Fibroblast of lung (primary cell): ENCODE measurements at regions not wholly inside any gene's neighbourhood (a gene's known extent, or its start where the extent isn't known, plus 50 kb on each side); places are given as distances from the start of the nearest gene placed in this dataset.

Source experiments
- EZH2 ChIP-seq: IDR thresholded peaks from 2 replicates; pipeline ENCODE4 v1.5.1; 2012; ENCODE audit warnings: low read length, control low read depth, mild to moderate bottlenecking; ENCODE audit errors: missing control alignments
- TF ChIP-seq, protein P1 (sequence below), 2 donors: IDR thresholded peaks in 1 of 2; conservative IDR thresholded peaks in 1 of 2; 1 replicate in 1 of 2; 2 replicates in 1 of 2; pipeline ENCODE4 v1.5.1; 2011 to 2012; ENCODE audit warnings: low read length in 2 of 2, control low read depth in 1 of 2, inconsistent platforms in 1 of 2, low read depth in 1 of 2, mild to moderate bottlenecking in 1 of 2

- TF ChIP-seq, protein P1, sequence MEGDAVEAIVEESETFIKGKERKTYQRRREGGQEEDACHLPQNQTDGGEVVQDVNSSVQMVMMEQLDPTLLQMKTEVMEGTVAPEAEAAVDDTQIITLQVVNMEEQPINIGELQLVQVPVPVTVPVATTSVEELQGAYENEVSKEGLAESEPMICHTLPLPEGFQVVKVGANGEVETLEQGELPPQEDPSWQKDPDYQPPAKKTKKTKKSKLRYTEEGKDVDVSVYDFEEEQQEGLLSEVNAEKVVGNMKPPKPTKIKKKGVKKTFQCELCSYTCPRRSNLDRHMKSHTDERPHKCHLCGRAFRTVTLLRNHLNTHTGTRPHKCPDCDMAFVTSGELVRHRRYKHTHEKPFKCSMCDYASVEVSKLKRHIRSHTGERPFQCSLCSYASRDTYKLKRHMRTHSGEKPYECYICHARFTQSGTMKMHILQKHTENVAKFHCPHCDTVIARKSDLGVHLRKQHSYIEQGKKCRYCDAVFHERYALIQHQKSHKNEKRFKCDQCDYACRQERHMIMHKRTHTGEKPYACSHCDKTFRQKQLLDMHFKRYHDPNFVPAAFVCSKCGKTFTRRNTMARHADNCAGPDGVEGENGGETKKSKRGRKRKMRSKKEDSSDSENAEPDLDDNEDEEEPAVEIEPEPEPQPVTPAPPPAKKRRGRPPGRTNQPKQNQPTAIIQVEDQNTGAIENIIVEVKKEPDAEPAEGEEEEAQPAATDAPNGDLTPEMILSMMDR (conservative IDR thresholded peaks at IDR 0.05 in 1 of 2, IDR thresholded peaks at IDR 0.05 in 1 of 2; ENCODE audit: low read depth in 1 of 2, low read length in 2 of 2): no peak
- no peak for TF ChIP-seq EZH2
Measured at GRCh38 chr5:67908126-67908765, 307.3 kb upstream of the PIK3R1 start.
